ENCODE measurements at regions not wholly inside any gene's neighbourhood (a gene's known extent, or its start where the extent isn't known, plus 50 kb on each side); places are given as distances from the start of the nearest gene placed in this dataset.
"Not testable (repeated sequence)": the region's sequence is repeated elsewhere in the genome, so short reads cannot be mapped to it uniquely, and the experiment has no call there.

DNA sequence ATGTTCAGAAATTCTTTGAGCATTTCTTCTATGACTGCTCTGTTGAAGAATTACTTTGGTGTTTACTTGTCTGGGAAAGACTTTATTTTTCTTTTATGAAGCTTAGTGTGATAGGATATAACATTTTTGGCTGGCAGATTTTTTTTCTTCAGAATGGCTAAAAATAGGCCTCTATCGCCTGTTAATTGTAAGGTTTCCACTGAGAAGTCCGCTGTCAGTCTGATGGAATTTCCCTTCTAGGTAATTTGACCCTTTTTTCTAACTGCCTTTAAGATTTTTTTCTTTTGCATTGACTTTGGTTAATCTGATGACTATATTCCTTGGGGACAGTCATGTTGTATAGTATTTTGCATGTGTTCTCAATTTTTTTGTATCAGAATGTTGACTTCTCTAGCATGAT, 590.7 kb downstream of the ADCYAP1 start:
- DNase-seq = no peak

DNA sequence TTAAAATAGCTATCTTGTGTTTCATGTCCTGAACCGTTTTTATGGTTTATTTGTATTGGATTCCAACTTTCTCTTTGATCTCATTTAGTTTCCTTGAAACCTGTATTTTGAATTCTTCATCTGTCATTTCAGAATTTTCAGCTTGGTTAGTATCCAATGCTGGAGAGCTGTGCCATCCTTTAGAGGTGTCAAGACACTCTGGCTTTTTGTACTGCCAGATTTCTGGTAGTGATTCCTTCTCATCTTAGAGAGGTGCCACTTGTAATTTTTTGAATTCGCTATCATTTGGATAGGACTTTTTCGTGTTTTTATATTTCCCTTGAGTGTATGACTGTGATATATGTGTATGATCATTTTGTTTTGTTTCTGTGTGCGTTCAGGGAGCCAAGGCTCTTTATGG, 591.4 kb downstream of the ADCYAP1 start:
- DNase-seq = no peak

DNA sequence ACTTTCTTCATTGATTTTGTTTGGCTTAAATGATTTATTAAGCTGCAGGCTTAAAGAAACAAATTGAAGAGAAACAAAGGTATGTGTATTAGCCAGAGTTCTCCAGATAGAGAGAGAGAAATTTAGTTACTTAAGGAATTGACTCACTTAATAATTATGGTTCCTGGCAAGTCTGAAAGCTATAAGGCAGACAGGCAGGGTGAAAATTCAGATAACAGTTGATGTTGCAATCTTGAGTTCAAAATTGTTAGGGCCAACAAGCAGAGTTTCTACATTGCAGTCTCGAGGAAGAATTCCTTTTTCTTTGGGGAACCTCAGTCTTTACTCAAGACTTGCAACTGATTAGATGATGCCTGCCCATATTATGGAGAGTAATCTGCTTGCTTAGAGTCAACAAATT, 593.5 kb downstream of the ADCYAP1 start:
- no peak for DNase-seq

DNA sequence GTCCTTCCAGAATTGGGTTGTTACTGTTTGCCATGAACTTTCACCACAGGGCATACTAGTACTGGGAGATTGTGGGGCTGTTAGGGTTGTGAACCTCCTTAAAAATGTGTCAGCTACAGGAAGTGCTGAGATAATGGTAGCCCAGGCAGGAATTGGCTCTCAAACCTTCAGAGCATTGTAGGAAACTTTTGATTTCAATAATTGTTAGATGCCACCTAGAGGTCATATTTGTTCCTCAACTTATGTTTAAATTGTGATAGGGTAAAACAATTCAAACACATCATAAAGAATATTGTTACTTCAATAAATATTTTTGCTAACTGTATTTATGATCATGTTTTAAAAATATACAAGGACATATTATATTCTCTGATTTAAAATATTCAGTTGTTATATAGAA, 594.6 kb downstream of the ADCYAP1 start:
- no peak for DNase-seq

DNA sequence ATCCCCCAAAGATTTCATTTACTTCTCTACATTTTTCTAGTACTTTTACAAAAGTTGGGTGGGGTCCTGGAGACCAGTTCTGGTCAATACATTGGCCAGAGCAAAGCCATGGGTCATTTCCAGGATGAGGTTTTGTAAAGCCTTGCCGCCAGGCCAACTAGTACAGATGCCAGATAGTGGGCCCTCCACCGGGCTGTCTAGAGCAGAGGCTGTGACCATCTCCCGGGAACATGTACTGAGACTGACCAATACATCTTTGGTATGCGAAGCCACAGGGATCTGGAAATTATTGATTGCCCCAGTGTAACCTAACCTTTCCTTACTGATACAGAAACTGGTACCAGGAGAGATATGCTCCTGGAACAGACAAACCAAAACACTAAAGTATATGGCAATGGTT, 599.2 kb downstream of the ADCYAP1 start:
- no peak for DNase-seq

DNA sequence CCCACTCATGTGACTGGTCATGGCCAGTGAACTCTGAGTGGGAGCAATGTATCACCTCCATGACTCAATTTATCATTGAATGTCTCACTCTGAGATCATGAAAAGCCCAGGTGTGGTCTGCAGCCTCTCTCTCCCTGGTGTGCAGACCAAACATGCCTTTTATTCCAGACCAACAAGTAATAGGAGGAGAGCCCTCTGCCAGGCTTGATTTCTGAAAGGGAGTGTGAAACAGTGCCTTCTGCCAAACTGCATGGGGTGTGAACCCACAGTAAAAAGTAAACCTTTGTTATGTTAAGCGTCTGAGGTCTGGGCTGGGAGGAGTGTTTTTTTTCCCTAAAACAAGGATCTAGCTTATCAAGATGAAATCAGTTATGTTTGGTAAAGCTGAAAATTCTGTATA, 601.2 kb downstream of the ADCYAP1 start:
- DNase-seq = no peak

DNA sequence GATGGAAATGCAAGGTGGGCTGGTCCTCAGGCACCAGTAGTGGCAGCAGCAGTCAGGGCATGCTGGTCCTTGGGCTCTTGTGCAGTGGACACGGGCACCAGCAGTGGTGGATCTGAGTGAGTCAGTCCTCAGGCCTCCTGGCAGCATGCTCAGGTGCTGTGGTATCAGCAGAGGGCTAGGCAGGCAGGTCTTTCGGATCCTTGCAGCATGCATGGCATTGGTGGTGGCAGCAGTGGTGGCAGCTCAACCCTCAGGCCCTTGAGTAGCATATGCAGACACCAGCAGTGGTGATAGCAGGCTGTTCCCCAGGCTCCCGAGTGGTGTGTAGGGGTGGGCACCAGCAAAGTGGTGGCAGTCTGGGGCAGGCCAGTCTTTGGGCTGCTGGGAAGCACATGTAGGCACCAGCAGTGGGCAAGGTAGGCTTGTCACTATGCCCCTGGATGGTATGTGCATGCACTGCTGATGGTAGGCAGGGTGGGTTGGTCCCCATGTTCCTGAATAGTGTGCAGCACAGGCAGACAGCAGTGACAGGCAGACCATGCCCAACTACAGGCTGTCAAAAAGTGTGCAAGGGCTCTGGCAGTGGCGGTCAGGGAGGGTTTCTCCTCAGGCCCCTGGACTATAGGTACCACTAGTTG, 606.0 kb downstream of the ADCYAP1 start:
- no peak for DNase-seq

DNA sequence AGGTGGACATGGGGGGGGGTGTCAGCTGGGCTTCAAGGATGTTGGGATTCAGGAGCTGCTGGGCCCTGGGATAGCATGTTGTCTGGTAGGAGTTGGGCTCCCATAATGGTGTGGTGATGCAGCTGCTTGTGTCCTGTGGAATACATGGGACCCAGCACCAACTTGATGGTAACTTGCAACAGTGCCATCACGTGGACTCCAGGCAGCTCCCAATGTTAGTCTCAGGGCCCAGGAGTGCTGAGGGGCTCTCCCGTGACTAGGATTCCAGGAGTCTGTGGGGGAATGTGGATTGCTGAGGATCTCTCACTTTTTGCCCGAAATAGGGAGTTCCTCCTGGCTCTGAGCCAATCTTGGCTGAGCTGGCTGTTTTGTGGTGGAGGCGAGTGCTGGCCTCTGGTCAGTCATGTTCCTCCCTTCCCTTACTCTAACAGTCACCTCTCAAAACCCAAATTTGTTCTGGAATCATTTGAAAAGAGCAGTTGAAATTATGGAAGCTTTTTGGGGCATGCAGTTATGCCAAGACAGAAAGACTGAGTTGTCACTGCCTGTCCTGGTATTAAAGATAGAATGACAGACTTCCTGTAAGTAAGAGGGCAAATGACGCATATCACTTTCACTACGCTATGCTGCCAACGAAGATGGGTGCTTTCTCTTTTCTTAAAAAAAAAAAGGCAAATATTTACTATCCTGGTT, 607.1 kb downstream of the ADCYAP1 start:
- no peak for DNase-seq

DNA sequence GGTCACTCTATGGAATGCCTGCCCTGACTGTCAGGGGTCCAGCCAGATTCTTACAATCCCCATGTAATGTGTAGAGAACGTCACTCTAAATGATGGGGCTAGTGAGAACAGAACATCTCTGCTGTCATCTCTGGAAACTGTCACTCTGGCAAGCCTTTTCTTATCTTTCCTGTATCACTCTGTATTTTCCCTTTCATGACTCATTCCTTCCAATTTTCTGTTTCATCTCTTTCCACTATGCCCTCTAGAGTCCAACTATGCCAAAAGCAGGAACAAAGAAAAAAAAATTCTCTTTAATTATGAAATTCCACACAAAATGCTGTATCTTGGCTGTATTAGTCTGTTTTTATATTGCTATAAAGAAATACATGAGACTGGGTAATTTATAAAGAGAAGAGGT, 608.8 kb downstream of the ADCYAP1 start:
- no peak for DNase-seq

DNA sequence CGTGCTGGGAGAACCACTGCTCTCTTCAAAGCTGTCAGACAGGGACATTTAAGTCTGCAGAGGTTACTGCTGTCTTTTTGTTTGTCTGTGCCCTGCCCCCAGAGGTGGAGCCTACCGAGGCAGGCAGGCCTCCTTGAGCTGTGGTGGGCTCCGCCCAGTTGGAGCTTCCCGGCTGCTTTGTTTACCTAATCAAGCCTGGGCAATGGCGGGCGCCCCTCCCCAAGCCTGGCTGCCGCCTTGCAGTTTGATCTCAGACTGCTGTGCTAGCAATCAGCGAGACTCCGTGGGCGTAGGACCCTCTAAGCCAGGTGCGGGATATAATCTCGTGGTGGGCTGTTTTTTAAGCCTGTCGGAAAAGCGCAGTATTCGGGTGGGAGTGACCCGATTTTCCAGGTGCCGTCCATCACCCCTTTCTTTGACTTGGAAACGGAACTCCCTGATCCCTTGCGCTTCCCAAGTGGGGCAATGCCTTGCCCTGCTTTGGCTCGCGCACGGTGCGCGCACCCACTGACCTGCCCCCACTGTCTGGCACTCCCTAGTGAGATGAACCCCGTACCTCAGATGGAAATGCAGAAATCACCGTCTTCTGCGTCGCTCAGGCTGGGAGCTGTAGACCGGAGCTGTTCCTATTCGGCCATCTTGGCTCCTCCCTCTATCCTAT, 617.0 kb downstream of the ADCYAP1 start:
- not testable (repeated sequence) for DNase-seq

DNA sequence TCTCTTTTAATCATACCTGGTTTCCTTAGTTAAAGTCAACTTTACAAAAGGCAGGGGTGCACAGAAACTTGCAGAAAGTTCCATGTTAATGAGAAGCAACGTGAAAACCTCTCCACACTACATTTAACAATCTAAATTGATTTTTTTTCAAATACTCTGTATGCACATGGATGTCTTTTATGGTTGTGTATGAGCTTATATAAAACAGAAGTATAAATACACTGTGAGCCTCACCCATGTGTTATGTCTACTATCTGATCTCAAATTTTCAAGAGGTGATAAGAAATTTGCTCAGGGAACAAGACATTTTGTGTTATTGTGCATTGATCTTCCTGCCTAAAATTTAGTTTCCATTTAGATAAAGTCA, 617.6 kb downstream of the ADCYAP1 start:
- no peak for DNase-seq

DNA sequence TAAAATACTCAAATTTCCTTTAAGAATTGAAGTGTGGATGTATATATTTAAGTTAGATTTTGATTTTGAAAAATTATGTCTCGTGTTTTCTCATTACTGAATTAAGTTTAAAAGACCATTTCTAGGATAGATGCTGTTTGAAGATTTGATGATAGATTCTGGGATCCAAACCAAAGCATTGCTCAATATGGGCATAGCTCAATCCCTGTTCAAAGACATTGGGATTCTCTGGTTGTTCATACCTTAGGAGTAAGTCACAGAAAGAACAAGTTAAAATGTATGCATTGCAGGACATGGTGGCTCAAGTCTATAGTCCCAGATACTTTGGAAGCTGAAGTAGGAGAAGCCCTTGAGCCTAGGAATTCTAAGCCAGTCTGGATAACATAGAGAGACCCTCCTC, 622.3 kb downstream of the ADCYAP1 start:
- no peak for DNase-seq

DNA sequence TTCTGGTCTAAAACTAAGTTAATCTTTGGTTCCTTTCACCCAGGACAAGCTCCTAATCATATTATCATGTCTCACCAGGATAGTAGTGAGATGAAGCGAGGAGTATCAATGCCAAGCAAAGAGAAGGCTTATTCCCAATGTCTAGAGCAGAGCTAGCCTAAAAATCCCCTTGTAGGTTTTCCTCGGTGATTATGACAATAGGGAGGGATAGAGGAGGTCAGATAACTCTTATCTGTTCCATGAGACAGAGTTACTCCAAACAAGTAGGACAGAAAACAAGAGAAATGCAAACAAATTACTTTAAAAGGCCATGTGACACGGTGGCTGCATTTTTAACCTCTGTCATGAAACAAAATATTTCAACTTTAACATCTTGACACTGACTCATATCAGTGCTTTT, 623.1 kb downstream of the ADCYAP1 start:
- no peak for DNase-seq

DNA sequence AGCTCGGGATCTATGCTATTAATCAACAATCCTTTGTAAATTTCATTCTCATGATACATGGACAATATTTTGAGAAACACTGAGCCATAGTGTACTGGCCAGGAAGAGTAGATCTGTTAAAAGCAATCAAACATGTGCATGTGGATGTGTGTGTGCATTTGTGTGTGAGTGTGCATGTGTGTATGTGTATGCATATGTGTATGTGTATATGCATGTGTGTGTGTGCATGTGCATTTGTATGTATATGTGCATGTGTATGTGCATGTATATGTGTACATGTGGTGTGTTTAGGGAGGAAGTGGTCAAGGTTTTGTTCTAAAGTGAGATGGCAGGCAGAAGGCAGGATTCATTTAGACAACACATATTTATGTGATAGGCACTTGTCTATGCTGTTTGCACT, 623.8 kb downstream of the ADCYAP1 start:
- DNase-seq = no peak

DNA sequence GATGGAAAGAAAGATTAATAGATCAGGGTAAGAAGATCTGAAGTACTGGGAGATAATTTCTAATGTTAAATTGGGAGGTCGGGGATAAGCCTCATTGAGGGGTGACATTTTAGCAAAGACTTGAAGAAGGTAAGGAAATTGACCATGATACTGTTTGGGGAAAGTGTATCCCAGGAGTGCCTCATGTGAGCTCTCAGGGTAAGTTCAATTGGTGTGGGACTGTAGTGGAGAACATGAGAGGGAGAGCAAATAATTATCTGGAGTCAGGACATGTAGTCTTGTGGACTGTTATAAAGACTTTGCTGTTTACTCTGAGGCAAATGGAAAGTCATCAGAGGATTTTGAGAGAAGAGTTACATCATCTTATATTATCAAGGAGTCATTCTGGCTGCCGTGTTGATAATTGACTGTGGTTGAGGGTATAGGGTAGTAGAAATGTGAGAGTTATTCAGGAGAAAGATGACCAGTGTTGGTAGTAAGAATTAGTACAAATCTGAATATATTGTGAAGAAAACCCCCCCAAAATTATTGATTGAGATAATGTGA, 624.4 kb downstream of the ADCYAP1 start:
- DNase-seq = no peak

DNA sequence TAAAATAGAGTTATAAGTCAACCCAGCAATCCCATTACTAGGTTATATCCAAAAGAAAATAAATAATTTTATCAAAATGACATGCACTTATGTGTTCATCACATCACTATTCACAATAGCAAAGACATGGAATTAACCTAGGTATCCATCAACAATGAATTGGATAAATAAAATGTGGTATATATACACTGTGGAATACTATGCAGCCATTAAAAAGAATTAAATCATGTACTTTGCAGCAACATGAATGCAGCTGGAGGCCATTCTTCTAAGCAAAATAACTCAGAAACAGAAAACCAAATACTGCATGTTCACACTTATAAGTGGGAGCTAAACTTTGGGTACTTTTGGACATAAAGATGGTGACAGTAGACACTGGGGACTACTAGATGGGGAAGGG, 626.0 kb downstream of the ADCYAP1 start:
- no peak for DNase-seq

DNA sequence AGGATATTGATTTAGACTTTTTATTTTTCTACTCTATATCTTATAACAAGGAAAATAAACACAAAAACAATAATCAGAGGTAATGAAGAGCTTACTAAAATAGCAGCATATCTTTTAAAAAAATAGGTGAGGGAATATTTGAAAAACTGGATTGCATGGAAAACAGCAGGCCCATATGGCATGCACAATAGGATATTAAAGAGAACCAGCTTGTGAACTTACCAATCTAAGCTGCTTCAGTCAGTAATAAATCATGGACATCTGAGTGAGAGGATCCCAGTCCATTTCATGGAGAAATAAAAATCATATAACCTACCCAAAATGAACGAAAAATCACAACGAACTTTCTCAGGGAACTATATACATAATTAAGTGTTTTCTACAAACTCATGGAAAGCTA, 634.6 kb downstream of the ADCYAP1 start:
- DNase-seq = no peak

DNA sequence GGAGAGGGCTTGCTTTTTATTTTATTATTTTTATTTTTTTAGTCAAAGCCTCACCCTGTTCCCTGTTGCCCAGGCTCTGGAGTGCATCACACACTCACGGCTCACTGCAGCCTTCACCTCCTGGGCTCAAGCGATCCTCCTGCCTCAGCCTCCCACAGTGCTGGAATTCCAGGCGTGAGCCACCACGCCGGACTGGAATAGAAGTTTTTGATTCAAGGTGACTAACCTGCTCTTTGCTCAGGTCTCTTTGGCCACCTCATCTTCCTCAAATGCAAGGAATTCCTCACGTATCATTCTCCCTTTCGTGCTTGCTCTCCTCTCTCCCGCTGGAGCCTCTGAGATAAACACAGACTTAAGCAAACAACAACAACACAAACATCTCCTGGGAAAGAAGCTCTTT, 636.8 kb downstream of the ADCYAP1 start:
- DNase-seq = no peak

DNA sequence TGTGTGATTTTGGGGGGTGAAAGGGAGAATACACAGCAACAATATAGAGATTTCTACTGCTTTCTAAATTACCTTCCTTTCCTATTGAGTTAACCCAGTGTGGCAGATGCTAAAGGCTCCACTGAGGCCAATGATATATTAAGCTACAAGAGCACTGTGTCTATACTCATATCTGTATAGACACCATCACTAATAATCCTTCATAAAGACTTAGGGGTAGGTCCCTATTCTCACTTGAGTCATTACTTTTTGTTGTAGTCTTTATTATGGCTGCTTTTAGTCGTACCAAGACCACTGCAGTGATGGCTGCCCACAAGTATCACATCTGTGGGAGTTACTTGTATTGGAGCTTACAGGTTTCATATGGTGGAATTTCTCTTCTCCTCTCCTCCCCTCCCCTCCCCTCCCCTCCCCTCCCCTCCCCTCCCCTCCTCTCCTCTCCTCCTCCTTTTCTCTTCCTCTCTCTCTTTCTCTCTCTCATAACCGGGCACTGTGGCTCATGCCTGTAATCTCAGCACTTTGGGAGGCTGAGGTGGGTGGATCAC, 637.6 kb downstream of the ADCYAP1 start:
- no peak for DNase-seq

DNA sequence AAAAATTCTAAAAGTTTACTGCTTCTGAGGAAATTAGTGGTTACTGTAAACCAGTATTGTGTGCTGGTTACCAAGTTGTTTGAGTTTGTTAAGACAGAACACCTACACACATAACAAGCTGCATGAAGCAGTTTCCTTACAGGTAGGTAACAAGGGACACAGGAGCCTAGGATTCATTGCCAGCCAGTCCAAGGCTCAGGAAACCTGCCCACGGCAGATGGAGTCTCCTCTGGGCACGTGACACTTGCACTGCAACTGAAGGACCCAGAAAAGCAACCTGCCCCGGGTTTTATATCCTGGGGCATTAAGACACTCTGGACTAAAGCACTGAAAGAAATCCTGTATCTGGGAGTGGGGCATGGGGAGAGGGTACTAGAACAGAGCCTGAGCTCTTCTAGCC, 639.3 kb downstream of the ADCYAP1 start:
- DNase-seq = no peak

DNA sequence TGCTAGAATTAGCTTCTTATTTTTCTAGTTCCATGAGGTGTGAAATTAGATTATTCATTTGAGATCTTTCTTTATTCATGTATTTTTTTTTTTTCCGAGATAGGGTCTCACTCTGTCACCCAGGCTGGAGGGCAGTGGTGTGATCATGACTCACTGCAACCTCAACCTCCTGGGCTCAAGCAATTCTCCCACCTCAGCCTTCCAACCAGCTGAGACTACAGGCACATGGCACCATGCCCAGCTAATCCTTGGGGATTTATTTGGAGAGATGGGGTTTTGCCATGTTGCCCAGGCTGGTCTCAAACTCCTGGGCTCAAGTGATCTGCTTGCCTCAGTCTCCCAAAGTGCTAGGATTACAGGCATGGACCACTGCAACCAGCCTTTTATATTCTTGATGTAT, 653.0 kb downstream of the ADCYAP1 start:
- DNase-seq = not testable (repeated sequence)

DNA sequence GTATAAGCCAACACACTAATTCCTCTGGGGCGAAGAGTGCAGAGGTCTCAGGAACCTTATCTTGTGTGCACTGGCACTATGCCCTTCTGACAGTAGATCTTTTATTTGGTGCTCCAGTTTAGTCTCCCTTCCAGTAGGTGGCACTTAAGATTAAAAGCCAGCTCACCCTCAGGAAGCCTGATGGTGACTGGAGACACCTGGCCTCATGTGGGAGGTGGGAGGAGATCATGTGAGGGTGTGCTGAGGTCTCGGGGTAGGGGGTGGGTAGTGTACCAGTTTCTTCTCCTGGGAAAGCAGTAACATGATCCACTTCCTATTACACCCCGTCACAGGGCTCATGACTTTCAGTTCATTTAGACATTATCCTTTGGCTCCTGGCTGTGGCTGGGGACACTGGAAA, 654.9 kb downstream of the ADCYAP1 start:
- no peak for DNase-seq

DNA sequence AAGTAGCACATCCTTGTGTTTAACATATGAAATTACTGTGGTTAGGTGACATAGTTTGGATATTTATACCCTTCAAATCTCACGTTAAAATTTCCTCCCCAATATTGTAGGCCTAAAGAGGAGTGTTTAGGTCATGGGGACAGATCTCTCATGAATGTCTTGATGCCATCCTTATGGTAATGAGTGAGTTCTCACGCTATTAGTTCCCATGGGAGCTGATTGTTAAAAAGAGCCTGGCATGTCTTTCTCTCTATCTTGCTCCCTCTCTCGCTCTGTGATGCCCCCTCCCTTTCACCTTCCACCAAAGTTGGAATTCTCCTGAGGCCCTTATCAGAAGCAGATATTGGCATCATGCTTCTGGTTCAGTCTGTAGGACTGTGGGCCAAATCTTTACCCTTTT, 660.1 kb downstream of the ADCYAP1 start:
- no peak for DNase-seq

DNA sequence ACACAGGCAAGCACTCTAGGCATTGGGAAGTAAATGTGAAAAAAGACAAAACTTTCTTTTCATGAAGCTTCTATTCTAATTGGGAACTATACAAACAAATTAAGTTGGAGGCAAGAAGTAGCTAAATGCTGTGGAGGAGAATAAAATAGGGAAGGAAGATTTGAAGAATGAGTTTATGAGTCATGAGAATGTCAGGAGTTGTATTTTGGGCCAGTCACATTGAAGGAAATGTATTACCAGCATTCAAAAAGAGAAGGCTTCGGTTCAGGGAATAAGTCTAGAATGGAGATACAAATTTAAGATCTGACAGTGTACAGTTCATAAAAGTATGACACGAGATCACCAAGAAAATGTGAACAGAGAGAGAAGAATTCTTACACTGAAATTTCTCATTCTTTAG, 666.5 kb downstream of the ADCYAP1 start:
- no peak for DNase-seq

Data from occipital lobe (tissue), 1 donor.